ENCODE measurements at regions not wholly inside any gene's neighbourhood (a gene's known extent, or its start where the extent isn't known, plus 50 kb on each side); places are given as distances from the start of the nearest gene placed in this dataset.

GRCh38 chr1:57713501-57713900 is 289.6 kb upstream of the DAB1 start:
- no peak for TF ChIP-seq CTCF (IDR thresholded peaks at IDR 0.05; ENCODE audit: poor library complexity)
- TF ChIP-seq EZH2phosphoT487 (IDR thresholded peaks at IDR 0.05; ENCODE audit: low read depth, severe bottlenecking, unreplicated experiment) = no peak
